ENCODE measurements at regions not wholly inside any gene's neighbourhood (a gene's known extent, or its start where the extent isn't known, plus 50 kb on each side); places are given as distances from the start of the nearest gene placed in this dataset.

DNA sequence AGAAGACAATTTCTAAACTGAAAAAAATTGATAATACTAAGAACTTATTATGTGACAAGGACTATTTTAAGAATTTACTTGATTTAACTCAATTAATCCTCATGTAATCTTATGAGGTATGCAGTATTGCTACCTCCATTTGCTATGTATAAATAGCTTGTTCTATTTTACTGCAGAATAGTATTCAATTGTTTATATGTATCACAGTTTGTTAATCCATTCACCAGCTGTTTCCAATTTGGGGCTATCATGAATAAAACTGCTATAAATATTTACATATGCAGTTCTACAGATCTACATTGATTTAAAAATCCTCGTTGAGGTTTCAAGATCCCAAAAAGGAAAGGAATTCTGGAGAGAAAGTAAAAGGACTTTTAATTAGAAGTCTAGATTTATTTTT, 54.8 kb upstream of the DOCK10 start:
- no peak for FAIRE-seq
- DNase-seq (ENCODE audit: low spot score), result no peak
